ENCODE measurements at regions not wholly inside any gene's neighbourhood (a gene's known extent, or its start where the extent isn't known, plus 50 kb on each side); places are given as distances from the start of the nearest gene placed in this dataset.

GRCh38 chr10:105793071-105793470 is 1152.0 kb downstream of the SORCS3 start:
- peak; percentile 19 for DNase-seq (ENCODE audit: low spot score)

GRCh38 chr10:105785721-105786120 is 1144.6 kb downstream of the SORCS3 start:
- DNase-seq (ENCODE audit: low spot score): no peak

- DNase-seq (ENCODE audit: low spot score): no peak
Measured at GRCh38 chr10:105783936-105784483, 1142.9 kb downstream of the SORCS3 start.

GRCh38 chr10:105774881-105775280 is 1133.8 kb downstream of the SORCS3 start:
- DNase-seq (ENCODE audit: low spot score): no peak

GRCh38 chr10:105774351-105774750 is 1133.3 kb downstream of the SORCS3 start:
- no peak for DNase-seq (ENCODE audit: low spot score)

- peak; percentile 6 for DNase-seq (ENCODE audit: low spot score)
Measured at GRCh38 chr10:105770524-105771212, 1129.6 kb downstream of the SORCS3 start.

- DNase-seq (ENCODE audit: low spot score): peak; percentile 61
Measured at GRCh38 chr10:105769248-105770184, 1128.4 kb downstream of the SORCS3 start.

GRCh38 chr10:105763611-105764010 is 1122.5 kb downstream of the SORCS3 start:
- no peak for DNase-seq (ENCODE audit: low spot score)

GRCh38 chr10:105761576-105762260 is 1120.6 kb downstream of the SORCS3 start:
- DNase-seq (ENCODE audit: low spot score): peak; percentile 6

- DNase-seq (ENCODE audit: low spot score): no peak
Measured at GRCh38 chr10:105759669-105760068, 1118.6 kb downstream of the SORCS3 start.

GRCh38 chr10:105758209-105758998 is 1117.3 kb downstream of the SORCS3 start:
- DNase-seq (ENCODE audit: low spot score): no peak

GRCh38 chr10:105757302-105757701 is 1116.2 kb downstream of the SORCS3 start:
- no peak for DNase-seq (ENCODE audit: low spot score)

GRCh38 chr10:105756386-105756785 is 1115.3 kb downstream of the SORCS3 start:
- no peak for DNase-seq (ENCODE audit: low spot score)

GRCh38 chr10:105751688-105752087 is 1110.6 kb downstream of the SORCS3 start:
- no peak for DNase-seq (ENCODE audit: low spot score)

GRCh38 chr10:105745596-105746148 is 1104.6 kb downstream of the SORCS3 start:
- DNase-seq (ENCODE audit: low spot score): no peak

- no peak for DNase-seq (ENCODE audit: low spot score)
Measured at GRCh38 chr10:105743343-105744056, 1102.4 kb downstream of the SORCS3 start.

GRCh38 chr10:105742923-105743322 is 1101.8 kb downstream of the SORCS3 start:
- DNase-seq (ENCODE audit: low spot score): no peak

GRCh38 chr10:105742184-105742583 is 1101.1 kb downstream of the SORCS3 start:
- peak; percentile 37 for DNase-seq (ENCODE audit: low spot score)

GRCh38 chr10:105734479-105734878 is 1093.4 kb downstream of the SORCS3 start:
- DNase-seq (ENCODE audit: low spot score): no peak

- DNase-seq (ENCODE audit: low spot score): no peak
Measured at GRCh38 chr10:105733924-105734323, 1092.8 kb downstream of the SORCS3 start.
